HCT116 (cell line): ENCODE measurements at regions not wholly inside any gene's neighbourhood (a gene's known extent, or its start where the extent isn't known, plus 50 kb on each side); places are given as distances from the start of the nearest gene placed in this dataset.

Experiments
- CEBPB ChIP-seq: IDR thresholded peaks from 2 replicates; pipeline ENCODE4 v1.6.1; 2012; ENCODE audit warnings: low read depth
- EZH2 ChIP-seq: fragments of 200-600 bp; sonication (generic); IDR thresholded peaks from 2 replicates; pipeline ENCODE4 v1.6.1; 2017; ENCODE audit warnings: antibody characterized with exemption, mixed run types
- POLR2A ChIP-seq: IDR thresholded peaks from 2 replicates; pipeline ENCODE4 v1.7.0; 2011; ENCODE audit warnings: borderline replicate concordance; ENCODE audit not compliant: insufficient read depth, insufficient read length; ENCODE audit errors: extremely low read depth
- TF ChIP-seq, protein P1 (sequence below), 3 experiments: fragments of 200-600 bp in 1 of 3; sonication (generic) in 1 of 3; IDR thresholded peaks in 2 of 3; conservative IDR thresholded peaks in 1 of 3; 2 replicates each; pipeline ENCODE4 v1.5.1; 2012 to 2017; ENCODE audit warnings: low read depth in 2 of 3, low read length in 2 of 3, antibody characterized with exemption in 1 of 3, borderline replicate concordance in 1 of 3, control low read depth in 1 of 3, mild to moderate bottlenecking in 1 of 3, mixed read lengths in 1 of 3, mixed run types in 1 of 3, moderate library complexity in 1 of 3; ENCODE audit not compliant: insufficient read depth in 1 of 3
- TF ChIP-seq, protein P2 (sequence below): IDR thresholded peaks from 2 replicates; pipeline ENCODE4 v1.6.1; 2012
- TF ChIP-seq, protein P3 (sequence below): IDR thresholded peaks from 2 replicates; pipeline ENCODE4 v1.6.1; 2012

GRCh38 chr12:38538319-38538718 is 221.7 kb downstream of the ALG10B start:
- TF ChIP-seq, protein P1, sequence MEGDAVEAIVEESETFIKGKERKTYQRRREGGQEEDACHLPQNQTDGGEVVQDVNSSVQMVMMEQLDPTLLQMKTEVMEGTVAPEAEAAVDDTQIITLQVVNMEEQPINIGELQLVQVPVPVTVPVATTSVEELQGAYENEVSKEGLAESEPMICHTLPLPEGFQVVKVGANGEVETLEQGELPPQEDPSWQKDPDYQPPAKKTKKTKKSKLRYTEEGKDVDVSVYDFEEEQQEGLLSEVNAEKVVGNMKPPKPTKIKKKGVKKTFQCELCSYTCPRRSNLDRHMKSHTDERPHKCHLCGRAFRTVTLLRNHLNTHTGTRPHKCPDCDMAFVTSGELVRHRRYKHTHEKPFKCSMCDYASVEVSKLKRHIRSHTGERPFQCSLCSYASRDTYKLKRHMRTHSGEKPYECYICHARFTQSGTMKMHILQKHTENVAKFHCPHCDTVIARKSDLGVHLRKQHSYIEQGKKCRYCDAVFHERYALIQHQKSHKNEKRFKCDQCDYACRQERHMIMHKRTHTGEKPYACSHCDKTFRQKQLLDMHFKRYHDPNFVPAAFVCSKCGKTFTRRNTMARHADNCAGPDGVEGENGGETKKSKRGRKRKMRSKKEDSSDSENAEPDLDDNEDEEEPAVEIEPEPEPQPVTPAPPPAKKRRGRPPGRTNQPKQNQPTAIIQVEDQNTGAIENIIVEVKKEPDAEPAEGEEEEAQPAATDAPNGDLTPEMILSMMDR (IDR thresholded peaks at IDR 0.05 in 2 of 3, conservative IDR thresholded peaks at IDR 0.05 in 1 of 3; ENCODE audit: borderline replicate concordance in 1 of 3, insufficient read depth in 1 of 3, low read depth in 2 of 3, low read length in 2 of 3) = no peak
- TF ChIP-seq, protein P2, sequence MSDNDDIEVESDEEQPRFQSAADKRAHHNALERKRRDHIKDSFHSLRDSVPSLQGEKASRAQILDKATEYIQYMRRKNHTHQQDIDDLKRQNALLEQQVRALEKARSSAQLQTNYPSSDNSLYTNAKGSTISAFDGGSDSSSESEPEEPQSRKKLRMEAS = no peak
- no peak for TF ChIP-seq POLR2A
- TF ChIP-seq, protein P3, sequence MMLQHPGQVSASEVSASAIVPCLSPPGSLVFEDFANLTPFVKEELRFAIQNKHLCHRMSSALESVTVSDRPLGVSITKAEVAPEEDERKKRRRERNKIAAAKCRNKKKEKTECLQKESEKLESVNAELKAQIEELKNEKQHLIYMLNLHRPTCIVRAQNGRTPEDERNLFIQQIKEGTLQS = no peak
- no peak for TF ChIP-seq CEBPB
- no peak for TF ChIP-seq EZH2
